NCI-H2196 treated with DMSO at 0.1 percent for 48 hours (cell line): ENCODE measurements at regions not wholly inside any gene's neighbourhood (a gene's known extent, or its start where the extent isn't known, plus 50 kb on each side); places are given as distances from the start of the nearest gene placed in this dataset.

Source experiments
- DNase-seq: peaks from one replicate; lab custom pipeline; 2025; ENCODE audit not compliant: unreplicated experiment; lab: John Stamatoyannopoulos, UW

DNA sequence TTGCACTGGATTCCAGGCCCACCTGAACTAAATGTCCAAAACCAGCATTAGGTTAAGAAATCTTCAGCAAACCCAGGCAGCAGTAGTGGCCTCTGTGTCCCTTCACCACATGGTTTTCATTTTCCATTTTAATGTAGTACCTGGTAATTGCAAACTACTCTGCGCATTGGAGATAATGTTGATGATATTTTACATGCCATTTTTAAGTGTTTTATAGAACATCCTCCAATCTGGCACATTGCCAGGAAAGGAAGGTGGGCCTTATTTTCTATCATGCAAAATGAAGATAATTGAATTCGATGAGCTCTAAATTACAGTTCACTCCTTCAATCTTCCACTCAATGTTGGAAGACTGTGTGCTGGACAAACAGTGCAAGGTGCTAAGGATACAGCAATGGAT lies 89.5 kb downstream of the ZC3H11B start:
- no peak for DNase-seq

DNA sequence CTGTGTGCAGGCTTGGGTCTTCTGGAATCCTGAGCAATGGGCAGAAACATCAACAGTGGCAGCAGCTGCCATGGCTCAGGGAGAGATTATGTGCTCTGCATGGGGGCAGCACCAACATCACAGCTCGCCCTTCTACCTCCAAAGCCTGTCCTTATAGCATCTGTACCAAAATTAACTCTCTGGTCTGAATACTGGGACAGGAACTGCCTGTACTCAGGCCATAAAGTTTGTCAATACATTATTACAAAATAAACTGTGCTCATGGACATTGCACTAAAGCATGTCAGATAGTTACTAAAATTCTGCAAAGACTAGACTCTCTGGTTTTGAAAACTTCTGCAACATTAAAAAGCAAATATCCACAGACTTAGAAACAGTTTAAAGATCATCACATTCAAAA lies 91.6 kb downstream of the ZC3H11B start:
- no peak for DNase-seq

DNA sequence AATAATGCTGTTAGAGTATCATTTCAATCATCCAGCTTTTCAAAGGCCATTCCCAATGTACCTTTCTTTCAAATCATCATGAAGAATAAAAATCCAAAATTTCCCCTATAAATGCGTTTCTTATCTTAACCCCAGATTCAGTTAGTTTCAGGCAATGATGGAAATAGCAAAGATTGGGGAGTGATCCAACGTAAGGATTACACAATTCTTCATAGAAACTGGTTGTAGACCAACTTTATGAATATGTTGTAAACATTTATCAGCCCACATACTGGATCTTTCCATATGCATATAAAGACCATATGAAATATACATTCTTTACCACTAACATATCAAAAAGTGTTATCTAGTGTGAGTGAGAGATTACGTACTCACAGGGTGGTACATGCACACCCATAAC lies 92.7 kb downstream of the ZC3H11B start:
- DNase-seq: no peak

DNA sequence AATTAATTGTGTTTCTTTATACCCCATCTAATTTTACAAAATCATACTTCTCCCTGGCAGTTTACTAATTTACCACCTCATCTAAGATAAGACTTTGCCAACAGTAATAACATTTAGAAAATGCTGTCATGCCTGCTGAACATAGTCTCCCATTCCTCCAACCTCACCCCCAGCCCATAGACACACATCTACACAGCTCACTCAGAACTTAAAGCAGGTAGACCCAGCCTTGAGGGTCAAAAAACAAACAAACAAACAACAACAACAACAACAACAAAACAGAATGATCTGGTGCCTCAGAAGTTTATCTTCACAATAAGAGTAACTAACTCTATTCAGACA lies 94.0 kb downstream of the ZC3H11B start:
- DNase-seq: no peak

DNA sequence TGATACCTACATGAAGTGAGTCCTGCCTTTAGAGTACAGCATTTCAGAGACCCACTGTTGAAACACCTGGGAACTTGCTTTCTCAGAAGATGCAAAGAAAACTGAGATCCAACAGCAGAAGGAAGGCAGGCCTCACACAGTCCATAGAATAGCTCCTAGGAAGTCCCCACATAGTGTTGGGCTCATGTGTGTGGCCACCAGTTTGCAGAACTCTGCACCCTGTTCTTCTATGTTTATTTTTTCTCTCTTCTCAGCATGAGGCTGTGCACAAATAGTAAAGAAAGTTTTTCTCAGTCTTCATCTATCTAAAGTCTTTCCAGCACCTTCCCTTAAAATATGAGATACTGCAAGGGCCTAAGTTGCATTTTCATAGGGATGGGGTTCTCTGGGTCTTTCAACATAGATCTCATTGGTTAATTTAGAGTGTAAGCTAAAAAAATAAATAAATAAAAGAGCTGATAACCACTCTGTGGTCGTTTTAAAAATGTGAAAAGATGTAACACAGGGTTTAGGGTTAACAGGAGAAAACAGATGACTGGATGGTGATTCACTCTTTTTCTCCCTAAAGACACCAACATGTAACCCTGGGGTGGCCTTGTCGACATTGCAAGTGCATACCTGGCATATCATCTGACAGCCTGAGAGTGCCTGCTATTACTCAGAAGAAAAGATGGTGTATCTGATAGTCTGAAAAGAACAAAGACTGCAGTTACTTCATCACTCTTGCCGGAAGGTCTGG lies 94.6 kb downstream of the ZC3H11B start:
- no peak for DNase-seq

DNA sequence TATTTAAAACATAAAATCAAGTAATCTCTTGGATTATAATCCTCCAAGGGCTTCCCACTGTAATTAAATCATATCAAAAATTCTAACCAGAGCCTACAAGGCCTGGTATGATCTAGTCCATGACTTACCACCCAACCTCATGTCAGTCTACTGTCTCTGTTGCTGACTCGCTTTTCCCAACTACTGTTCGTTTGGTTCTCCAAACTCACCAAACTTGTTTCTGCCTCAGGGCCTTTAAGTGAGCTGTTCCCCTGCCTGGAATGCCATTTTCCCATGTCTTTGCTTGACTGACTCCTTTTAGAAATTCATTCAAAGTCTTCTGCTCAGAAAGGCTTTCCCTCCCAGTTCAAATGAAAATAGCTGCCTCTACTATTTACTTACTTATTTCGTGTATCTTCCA lies 95.9 kb downstream of the ZC3H11B start:
- DNase-seq: no peak

DNA sequence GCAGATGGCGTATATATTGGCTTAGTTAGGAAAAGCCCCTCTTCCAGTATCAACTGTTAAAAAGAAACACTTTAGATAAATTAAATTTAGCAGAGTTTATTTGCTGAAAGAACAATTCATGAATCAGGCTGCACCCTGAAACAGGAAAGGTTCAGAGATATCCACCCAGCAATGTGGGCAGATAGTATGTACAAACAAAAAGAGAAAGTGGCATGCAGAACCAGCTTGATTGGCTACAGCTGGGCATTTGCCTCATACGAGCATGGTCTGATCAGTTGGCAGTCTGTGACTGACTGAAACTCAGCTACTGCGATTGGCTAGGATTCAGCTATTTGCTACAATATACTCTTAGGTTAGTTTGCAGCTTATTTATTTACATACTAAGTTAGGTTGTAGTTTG lies 98.2 kb downstream of the ZC3H11B start:
- no peak for DNase-seq

DNA sequence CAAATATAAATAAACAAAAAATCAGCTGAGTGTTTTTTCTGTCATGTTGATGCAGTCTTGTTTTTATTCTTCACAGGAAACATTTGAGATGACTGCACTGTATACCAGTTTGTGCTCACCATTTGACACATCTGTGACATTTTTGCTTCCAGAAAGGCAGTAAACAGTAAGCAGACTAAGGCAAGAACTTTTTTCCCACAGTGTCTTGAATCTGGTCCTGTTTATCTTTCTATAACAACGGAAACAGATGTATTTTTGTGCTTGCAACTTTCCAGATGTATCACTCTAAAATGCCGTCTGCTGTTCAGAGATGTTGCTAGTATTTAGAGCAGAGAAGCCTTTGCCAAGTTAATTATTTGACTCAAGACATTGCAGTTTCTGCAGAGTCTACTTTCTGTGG lies 105.5 kb downstream of the ZC3H11B start:
- DNase-seq: no peak

DNA sequence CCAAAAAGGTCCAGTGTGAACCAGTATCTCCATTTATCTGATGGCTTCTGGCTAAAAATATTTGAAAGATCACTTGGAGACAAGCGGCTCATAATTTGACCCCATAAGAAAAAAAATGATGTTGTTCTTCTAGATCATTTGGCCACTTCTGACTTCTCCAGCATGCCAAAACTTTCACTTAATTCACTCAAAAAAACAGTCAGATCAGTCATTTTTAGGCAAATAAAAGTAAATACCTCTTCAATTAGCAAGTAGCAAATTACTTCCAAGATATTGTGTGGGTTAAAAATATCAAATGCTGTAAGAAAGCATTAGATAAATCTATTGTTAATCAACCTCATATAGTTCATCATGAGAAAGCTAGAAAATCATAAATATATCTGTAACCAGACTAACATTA lies 106.0 kb downstream of the ZC3H11B start:
- no peak for DNase-seq

DNA sequence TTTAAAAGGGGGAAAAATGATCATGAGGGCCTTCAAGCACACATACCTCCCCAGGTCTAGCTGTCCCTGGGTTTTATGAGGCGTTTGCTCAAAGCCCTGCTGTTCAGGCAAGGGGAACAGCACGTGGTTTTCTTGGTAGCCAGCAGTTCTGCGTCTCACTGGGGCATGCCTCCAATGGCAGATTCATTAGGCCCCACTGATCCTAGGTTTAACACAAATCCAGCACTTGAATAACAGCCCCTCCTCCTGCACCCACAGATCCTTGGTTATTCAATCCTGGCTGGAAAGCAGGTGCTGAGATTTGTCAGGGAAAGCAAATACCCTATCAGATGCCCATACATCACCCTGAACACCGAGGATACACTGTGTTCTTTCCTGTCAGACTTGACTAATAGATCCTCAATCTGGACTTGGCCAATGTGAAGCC lies 106.4 kb downstream of the ZC3H11B start:
- DNase-seq: no peak

DNA sequence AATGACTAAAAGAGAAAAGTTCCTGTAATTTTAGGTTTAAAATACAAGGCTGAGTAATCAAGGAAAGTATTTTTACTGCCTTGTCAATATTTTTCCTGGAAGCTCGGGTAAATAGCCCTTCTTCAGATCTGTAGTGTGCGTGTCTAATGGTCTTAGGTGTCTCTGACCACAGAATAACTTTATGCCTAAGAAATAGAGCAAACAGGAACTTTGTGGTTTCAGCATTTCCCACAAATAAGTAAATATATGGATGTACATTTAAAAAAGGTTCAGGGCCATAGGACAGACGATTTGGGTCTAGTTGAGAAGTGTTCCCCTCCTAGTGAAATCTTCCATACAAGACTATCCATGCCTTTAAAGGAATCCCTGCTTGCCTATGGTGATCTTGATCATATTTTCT lies 107.0 kb downstream of the ZC3H11B start:
- no peak for DNase-seq

DNA sequence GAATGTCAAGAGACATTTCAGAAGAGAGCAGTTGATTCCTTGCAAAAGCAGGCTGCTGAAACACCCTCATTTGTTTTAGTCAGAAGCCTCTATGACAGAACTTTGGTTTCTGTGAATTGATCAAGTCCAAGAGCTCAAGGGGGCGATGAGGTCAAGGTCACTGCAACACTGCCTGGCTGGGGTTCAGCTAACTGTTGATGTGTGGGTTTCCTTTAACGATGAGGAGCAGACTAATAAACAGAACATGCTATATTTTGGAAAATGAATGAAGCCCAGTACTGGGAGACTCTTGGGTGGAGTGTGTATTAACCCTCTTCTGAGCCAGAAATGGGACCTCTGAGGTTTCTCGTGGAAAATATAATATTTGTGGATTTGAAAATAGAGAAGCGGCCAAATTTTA lies 109.3 kb downstream of the ZC3H11B start:
- no peak for DNase-seq

DNA sequence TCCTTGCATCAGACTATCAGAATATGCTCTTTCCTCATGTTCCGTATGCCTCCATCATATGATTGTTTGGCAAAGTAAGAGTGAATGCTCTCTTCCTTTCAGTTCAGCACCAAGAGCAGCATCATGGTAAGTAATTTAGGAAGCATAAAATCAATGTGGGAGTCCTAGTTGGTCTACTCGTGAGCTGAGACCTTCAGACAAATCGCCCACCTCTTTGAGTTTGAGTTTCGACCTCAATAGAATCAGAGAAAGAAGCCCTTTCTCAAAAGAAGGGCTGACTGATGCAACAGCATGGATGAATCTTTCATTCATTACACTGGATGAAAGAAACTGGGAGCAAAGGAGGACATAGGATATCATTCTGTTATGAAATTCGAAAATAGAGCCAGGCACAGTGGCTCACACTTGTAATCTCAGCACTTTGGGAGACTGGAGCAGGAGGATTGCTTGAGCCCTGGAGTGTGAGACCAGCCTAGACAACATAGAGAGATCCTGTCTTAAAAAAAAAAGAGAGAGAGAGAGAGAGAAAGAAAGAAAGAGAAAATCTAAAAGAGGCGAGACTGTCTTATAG lies 112.5 kb downstream of the ZC3H11B start:
- no peak for DNase-seq

DNA sequence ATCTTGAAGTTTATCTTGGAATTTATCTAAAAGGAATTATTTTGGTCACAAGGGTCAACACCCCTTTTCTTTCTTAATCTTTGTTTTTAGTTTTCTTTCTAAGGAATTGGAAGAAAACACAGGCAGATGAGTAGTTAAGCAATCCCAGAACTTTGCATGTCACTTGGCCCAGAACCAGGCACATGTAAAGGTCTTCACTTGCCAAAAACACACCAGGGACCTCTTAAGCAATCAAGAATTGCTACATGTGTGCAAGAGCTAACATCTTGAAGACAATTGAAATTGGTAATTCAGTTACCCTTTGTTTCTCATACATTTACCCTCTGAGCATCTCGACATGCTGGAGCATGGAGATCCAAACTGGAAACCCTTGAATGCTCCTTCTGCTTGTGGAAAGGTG lies 114.2 kb downstream of the ZC3H11B start:
- no peak for DNase-seq

DNA sequence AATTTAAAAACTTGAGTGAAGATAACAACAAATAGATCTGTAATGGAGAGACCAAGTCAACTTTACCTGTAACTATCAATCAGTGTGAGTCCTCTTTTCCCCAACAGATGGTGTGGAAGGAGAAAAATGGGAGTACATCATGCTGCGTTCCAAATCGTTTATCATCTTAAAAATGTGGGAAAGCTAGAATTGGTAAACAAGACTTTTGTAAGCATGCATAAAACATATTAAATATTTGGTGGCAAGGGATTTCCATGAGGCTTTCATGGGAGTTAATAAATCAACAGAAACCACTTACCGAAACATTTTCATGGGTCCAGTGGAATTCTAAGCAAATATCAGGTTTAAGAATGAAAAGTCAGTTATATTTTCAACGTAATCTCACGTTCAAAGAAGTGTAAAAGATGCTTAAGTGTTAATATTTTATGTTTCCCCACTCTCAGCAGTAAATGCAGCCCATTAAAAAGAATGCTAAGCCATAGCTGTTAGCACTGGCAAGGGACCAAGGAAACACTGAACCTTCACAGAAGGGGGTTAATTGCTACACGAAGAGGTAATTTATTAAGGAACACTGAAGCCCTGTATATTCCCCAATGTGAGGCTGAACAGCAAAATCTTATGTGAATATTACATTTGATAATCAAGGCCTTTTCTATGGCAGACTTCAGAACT lies 117.0 kb downstream of the ZC3H11B start:
- no peak for DNase-seq

DNA sequence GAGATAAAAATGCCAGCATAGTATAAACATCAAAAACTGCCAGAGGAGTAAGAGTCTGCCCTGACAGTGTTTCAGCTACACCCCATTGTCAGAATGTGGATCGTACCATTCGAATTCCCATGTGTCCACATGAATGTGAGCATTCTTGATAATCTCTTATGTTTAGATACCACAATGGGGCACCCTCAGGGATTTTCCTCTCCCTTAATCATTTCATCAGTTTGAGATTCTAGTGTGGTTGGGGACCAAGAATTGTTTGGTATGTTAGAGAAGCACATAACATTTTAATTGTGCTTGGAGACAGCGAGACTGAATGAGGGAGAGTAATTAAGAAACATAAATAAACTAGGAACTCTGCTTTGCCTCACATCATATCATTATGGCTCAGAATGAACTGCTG lies 120.2 kb downstream of the ZC3H11B start:
- DNase-seq: no peak

DNA sequence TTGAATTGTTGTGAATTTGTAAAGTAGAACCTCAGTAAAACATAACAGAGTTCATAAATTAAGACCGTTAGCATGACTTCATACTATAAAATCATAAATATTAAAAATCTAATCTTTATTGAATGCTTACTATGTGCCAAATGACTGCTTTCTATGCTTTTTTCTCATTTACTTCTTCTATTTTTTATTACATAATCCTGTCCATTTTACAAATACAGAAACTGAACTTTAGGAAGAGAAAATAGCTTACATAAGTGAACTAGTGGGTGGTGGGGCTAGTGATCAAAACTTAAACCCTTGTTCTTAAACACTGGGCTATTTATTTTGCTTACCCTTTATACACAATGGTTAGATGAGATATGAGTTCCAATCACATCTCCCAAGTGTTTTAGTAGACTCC lies 122.3 kb downstream of the ZC3H11B start:
- no peak for DNase-seq

DNA sequence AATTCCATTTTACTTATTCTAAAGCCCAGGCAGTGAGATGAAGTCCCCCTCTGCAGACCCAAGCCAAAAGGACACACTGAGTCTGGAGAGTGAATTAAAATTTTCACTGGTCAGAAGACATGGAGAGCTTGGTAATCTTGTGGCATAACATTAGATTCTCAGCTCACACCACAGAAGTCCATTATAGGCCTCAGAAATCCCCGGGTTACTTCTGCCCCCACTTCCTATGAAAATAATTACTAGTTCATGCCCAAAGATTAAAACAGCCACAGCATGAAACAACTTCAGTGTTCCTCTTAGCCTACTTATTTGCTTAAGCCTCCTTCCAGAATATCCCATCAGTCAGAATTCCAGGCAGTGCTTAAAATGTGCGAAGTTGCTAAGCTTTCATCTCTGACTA lies 123.3 kb downstream of the ZC3H11B start:
- no peak for DNase-seq

DNA sequence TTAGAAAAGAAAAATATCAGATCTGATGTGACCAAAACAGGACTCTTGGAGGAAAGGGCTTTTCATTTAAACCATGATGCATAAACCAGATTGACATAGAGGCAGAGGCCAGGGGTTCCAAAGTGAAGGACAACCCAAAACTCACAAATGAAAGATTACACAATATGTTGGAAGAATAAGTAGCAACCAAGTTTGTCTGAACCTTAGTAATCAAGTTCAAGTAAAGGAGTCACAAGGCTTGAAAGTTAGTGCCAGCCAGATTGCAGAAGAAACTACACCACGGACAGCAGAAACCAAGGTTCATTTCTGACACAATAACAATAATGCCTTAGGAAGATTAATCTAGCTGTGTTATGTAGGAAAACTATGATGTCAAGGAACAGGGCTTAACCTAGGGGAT lies 124.6 kb downstream of the ZC3H11B start:
- no peak for DNase-seq

DNA sequence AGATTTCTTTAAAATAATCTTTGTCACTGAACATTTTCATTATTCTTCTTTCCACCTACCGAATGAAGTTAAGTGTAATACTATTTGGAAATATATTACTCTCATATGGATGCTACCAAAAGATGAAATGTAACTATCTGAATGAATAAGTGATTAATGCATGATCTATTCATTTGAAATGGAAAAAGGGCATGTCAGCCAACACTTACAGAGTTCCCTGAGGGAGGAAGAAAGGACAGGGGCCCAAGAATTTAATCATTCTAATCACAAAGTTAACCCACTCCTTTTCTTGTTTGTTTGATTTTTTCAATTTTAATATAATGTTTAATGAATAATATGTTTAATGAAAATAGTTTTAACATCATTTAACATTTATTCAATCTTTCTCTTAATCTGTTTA lies 129.4 kb downstream of the ZC3H11B start:
- DNase-seq: no peak

DNA sequence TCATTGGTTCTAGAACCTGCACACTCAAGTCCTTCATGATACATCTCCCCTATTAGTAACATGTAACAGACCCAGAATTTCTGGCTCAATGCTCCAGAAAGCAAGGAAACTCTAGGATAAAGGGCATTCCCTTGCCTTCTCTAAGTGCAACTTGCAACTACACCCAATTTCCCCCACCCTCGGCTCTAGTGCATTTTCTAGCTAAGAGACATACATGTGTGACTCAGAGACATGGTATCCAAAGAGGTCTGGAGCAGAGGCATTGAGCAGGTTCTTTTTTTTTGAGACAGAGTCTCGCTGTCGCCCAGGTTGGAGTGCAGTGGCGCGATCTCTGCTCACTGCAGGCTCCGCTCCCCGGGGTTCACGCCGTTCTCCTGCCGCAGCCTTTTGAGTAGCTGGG lies 132.9 kb downstream of the ZC3H11B start:
- no peak for DNase-seq

DNA sequence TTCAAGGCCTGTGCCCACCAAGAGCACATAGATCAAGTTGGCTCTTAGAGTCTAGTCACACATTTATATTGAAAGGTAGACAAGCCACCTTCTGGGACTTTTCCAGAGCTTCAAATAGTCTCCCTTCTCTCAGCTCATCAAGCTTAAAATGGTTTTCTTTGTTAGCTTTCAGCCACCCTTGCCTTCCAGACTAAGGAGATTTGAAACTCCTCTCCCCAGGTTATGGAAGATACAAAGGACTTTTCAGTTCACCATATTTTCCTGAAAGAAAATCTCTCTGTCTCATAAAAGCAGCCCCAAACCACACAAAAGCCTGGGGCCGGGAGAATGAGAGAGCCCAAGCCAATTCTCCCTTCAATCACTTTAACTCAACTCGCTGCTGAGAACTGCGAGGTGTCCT lies 134.1 kb downstream of the ZC3H11B start:
- DNase-seq: no peak

DNA sequence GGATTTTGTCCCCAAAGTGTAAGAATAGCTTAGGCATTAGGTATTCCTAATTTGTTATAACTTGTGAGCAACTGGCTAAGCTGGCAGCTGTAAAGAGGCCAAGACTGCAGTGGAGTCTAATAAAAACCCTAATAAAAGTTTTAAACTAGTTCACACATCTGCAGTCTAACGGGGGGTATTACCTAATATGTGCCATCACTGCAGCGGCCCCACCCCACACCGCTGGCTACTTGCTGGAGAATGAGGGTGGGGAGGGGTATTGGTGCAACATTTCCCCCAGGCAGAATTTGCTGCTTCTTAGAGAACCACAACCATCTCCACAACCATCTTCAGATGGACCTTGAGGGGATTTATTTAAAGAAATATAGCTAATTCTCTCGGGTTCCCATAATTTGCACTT lies 135.0 kb downstream of the ZC3H11B start:
- DNase-seq: no peak
